ENCODE measurements at regions not wholly inside any gene's neighbourhood (a gene's known extent, or its start where the extent isn't known, plus 50 kb on each side); places are given as distances from the start of the nearest gene placed in this dataset.
A peak's percentile ranks its signal among the peaks of the same experiment; 100 is the strongest.
"Not testable (repeated sequence)": the region's sequence is repeated elsewhere in the genome, so short reads cannot be mapped to it uniquely, and the experiment has no call there.

GRCh38 chr7:27427416-27427815 is 184.8 kb downstream of the EVX1 start:
- H3K27ac ChIP-seq (ENCODE audit: low read length), result no peak overlapping the region
- no peaks in the 10 kb centered on the region for H3K4me1 ChIP-seq (ENCODE audit: control insufficient read depth, insufficient read depth, low read length)
- peaks cover 2% of the 10 kb centered on the region for H3K27me3 ChIP-seq (ENCODE audit: control insufficient read depth, insufficient read depth, low read length)
- H3K36me3 ChIP-seq (ENCODE audit: control insufficient read depth, insufficient read depth, low read length), result no peaks in the 10 kb centered on the region
- H3K9me3 ChIP-seq (replicated peaks; ENCODE audit: control insufficient read depth, low read depth, low read length), result peaks cover 3% of the 10 kb centered on the region
- no CpG with 5 or more reads among the region's 4 CpGs for WGBS (ENCODE audit: insufficient coverage)
- H3K4me3 ChIP-seq (ENCODE audit: low read length), result no peak overlapping the region
- no peak for DNase-seq

- no peak overlapping the region for H3K4me3 ChIP-seq (ENCODE audit: low read length)
- DNase-seq, result peak; percentile 23
- H3K9me3 ChIP-seq (replicated peaks; ENCODE audit: control insufficient read depth, low read depth, low read length), result peaks cover 3% of the 10 kb centered on the region
- no CpG with 5 or more reads among the region's 2 CpGs for WGBS (ENCODE audit: insufficient coverage)
- H3K4me1 ChIP-seq (ENCODE audit: control insufficient read depth, insufficient read depth, low read length), result peaks cover 2% of the 10 kb centered on the region
- H3K27me3 ChIP-seq (ENCODE audit: control insufficient read depth, insufficient read depth, low read length), result peaks cover 2% of the 10 kb centered on the region
- H3K27ac ChIP-seq (ENCODE audit: low read length), result no peak overlapping the region
- H3K36me3 ChIP-seq (ENCODE audit: control insufficient read depth, insufficient read depth, low read length), result no peaks in the 10 kb centered on the region
Observed at GRCh38 chr7:27430105-27430504, 187.5 kb downstream of the EVX1 start.

GRCh38 chr7:27431465-27431864 is 188.9 kb downstream of the EVX1 start:
- Histone ChIP-seq H3K27ac (ENCODE audit: low read length) (no peak overlapping the region), H3K27me3 (ENCODE audit: control insufficient read depth, insufficient read depth, low read length) (peaks cover 2% of the 10 kb centered on the region), H3K9me3 (replicated peaks; ENCODE audit: control insufficient read depth, low read depth, low read length) (peaks cover under 1% of the 10 kb centered on the region), H3K36me3 (ENCODE audit: control insufficient read depth, insufficient read depth, low read length) (no peaks in the 10 kb centered on the region), H3K4me1 (ENCODE audit: control insufficient read depth, insufficient read depth, low read length) (peaks cover 2% of the 10 kb centered on the region), H3K4me3 (ENCODE audit: low read length) (no peak overlapping the region)
- WGBS (ENCODE audit: insufficient coverage), result 82% methylated on average over 2 of the region's 3 CpGs
- no peak for DNase-seq

GRCh38 chr7:27433581-27433980 is 191.0 kb downstream of the EVX1 start:
- no CpG with 5 or more reads among the region's 1 CpG for WGBS (ENCODE audit: insufficient coverage)

GRCh38 chr7:27434756-27435400 is 192.3 kb downstream of the EVX1 start:
- no peaks in the 10 kb centered on the region for H3K27me3 ChIP-seq (ENCODE audit: control insufficient read depth, insufficient read depth, low read length)
- WGBS (ENCODE audit: insufficient coverage), result 58% methylated on average over 3 of the region's 5 CpGs
- H3K4me1 ChIP-seq (ENCODE audit: control insufficient read depth, insufficient read depth, low read length), result peaks cover 2% of the 10 kb centered on the region
- H3K36me3 ChIP-seq (ENCODE audit: control insufficient read depth, insufficient read depth, low read length), result no peaks in the 10 kb centered on the region
- no peak overlapping the region for H3K4me3 ChIP-seq (ENCODE audit: low read length)
- no peak overlapping the region for H3K27ac ChIP-seq (ENCODE audit: low read length)
- H3K9me3 ChIP-seq (replicated peaks; ENCODE audit: control insufficient read depth, low read depth, low read length), result no peaks in the 10 kb centered on the region
- DNase-seq, result peak; percentile 45

More at GRCh38 chr7:27433581-27433980, 191.0 kb downstream of the EVX1 start:
- Histone ChIP-seq H3K4me3 (ENCODE audit: low read length) (no peak overlapping the region), H3K4me1 (ENCODE audit: control insufficient read depth, insufficient read depth, low read length) (peaks cover 2% of the 10 kb centered on the region), H3K27ac (ENCODE audit: low read length) (no peak overlapping the region), H3K27me3 (ENCODE audit: control insufficient read depth, insufficient read depth, low read length) (no peaks in the 10 kb centered on the region), H3K9me3 (replicated peaks; ENCODE audit: control insufficient read depth, low read depth, low read length) (no peaks in the 10 kb centered on the region), H3K36me3 (ENCODE audit: control insufficient read depth, insufficient read depth, low read length) (no peaks in the 10 kb centered on the region)
- no peak for DNase-seq

GRCh38 chr7:27435461-27435860 is 192.9 kb downstream of the EVX1 start:
- 39% methylated on average over 3 of the region's 3 CpGs for WGBS (ENCODE audit: insufficient coverage)
- Histone ChIP-seq H3K4me1 (ENCODE audit: control insufficient read depth, insufficient read depth, low read length) (peaks cover 2% of the 10 kb centered on the region), H3K27me3 (ENCODE audit: control insufficient read depth, insufficient read depth, low read length) (no peaks in the 10 kb centered on the region), H3K9me3 (replicated peaks; ENCODE audit: control insufficient read depth, low read depth, low read length) (no peaks in the 10 kb centered on the region), H3K4me3 (ENCODE audit: low read length) (no peak overlapping the region), H3K27ac (ENCODE audit: low read length) (no peak overlapping the region), H3K36me3 (ENCODE audit: control insufficient read depth, insufficient read depth, low read length) (no peaks in the 10 kb centered on the region)
- no peak for DNase-seq

- DNase-seq, result peak; percentile 67
- H3K27ac ChIP-seq (ENCODE audit: low read length), result no peak overlapping the region
- H3K36me3 ChIP-seq (ENCODE audit: control insufficient read depth, insufficient read depth, low read length), result no peaks in the 10 kb centered on the region
- no peak overlapping the region for H3K4me3 ChIP-seq (ENCODE audit: low read length)
- no CpG with 5 or more reads among the region's 6 CpGs for WGBS (ENCODE audit: insufficient coverage)
- peaks cover 2% of the 10 kb centered on the region for H3K4me1 ChIP-seq (ENCODE audit: control insufficient read depth, insufficient read depth, low read length)
- H3K27me3 ChIP-seq (ENCODE audit: control insufficient read depth, insufficient read depth, low read length), result no peaks in the 10 kb centered on the region
- H3K9me3 ChIP-seq (replicated peaks; ENCODE audit: control insufficient read depth, low read depth, low read length), result no peaks in the 10 kb centered on the region
Observed at GRCh38 chr7:27438881-27439589, 196.4 kb downstream of the EVX1 start.

GRCh38 chr7:27442455-27442854 is 199.9 kb downstream of the EVX1 start:
- DNase-seq, result no peak
- Histone ChIP-seq H3K9me3 (replicated peaks; ENCODE audit: control insufficient read depth, low read depth, low read length) (no peaks in the 10 kb centered on the region), H3K4me3 (ENCODE audit: low read length) (no peak overlapping the region), H3K4me1 (ENCODE audit: control insufficient read depth, insufficient read depth, low read length) (no peaks in the 10 kb centered on the region), H3K27me3 (ENCODE audit: control insufficient read depth, insufficient read depth, low read length) (no peaks in the 10 kb centered on the region), H3K36me3 (ENCODE audit: control insufficient read depth, insufficient read depth, low read length) (no peaks in the 10 kb centered on the region), H3K27ac (ENCODE audit: low read length) (no peak overlapping the region)

- not testable (repeated sequence) for H3K27ac ChIP-seq (ENCODE audit: low read length); H3K4me3 ChIP-seq (ENCODE audit: low read length); H3K36me3 ChIP-seq (ENCODE audit: control insufficient read depth, insufficient read depth, low read length); DNase-seq; H3K4me1 ChIP-seq (ENCODE audit: control insufficient read depth, insufficient read depth, low read length); H3K9me3 ChIP-seq (replicated peaks; ENCODE audit: control insufficient read depth, low read depth, low read length); H3K27me3 ChIP-seq (ENCODE audit: control insufficient read depth, insufficient read depth, low read length)
- WGBS (ENCODE audit: insufficient coverage), result 42% methylated on average over 7 of the region's 8 CpGs
Observed at GRCh38 chr7:27449046-27449445, 206.4 kb downstream of the EVX1 start.

GRCh38 chr7:27453702-27454405 is 208.8 kb downstream of the HIBADH start:
- Histone ChIP-seq H3K27ac (ENCODE audit: low read length) (no peak overlapping the region), H3K36me3 (ENCODE audit: control insufficient read depth, insufficient read depth, low read length) (no peaks in the 10 kb centered on the region), H3K4me3 (ENCODE audit: low read length) (no peak overlapping the region), H3K27me3 (ENCODE audit: control insufficient read depth, insufficient read depth, low read length) (peaks cover 3% of the 10 kb centered on the region), H3K4me1 (ENCODE audit: control insufficient read depth, insufficient read depth, low read length) (peaks cover 2% of the 10 kb centered on the region), H3K9me3 (replicated peaks; ENCODE audit: control insufficient read depth, low read depth, low read length) (no peaks in the 10 kb centered on the region)
- WGBS (ENCODE audit: insufficient coverage), result 70% methylated on average over 5 of the region's 8 CpGs
- DNase-seq, result no peak

All from muscle of leg (tissue), 3 donors.